Astrocyte (in vitro differentiated cells and primary cell): ENCODE measurements at regions not wholly inside any gene's neighbourhood (a gene's known extent, or its start where the extent isn't known, plus 50 kb on each side); places are given as distances from the start of the nearest gene placed in this dataset.

Source experiments
- CTCF ChIP-seq: IDR thresholded peaks from 2 replicates; pipeline ENCODE4 v1.5.1; 2011; ENCODE audit warnings: low read depth, mild to moderate bottlenecking, inconsistent platforms, low read length, moderate library complexity; ENCODE audit not compliant: insufficient read depth
- EZH2 ChIP-seq: IDR thresholded peaks from 2 replicates; pipeline ENCODE4 v1.6.1; 2012; ENCODE audit warnings: mild to moderate bottlenecking, low read length, inconsistent platforms; ENCODE audit not compliant: insufficient read depth

DNA sequence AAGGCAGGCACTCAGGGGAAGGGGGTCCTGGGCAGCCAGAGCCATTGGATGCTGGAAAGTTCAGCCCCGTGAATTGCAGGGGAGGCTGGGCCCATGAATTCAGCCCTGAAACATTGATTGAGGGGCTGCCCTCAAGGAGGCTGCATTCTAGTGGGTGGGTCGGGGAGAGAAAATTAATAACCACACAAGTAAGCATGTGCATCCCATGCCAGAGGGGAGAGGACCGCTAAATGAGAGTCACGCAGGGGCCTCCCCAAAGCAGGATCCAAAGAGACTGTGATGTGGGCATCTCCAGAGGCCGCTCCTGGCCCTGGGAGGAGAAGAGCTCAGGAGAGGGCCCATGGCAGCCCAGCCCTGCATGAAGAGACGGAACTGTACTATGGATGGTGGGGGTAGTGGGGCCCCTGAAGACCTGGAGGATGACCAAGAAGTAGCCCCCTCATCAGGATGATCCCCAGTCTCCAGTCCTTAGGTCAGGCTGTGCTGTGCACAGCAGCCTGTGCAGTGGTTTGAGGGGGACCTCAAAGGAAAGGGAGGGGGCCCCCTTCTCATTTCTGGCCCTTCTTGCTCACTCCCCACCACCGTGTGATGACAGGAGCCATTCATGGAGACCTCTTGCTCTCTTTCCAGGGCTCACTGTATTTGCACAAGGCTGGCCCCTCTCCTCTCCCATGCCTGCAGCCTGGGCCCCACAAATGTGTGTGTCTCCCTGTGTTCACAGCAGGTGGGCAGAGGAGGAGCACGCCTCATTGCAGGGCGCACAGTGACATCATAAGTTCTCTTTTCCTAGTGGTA, 233.6 kb upstream of the IRX1 start:
- TF ChIP-seq CTCF (no peak), EZH2 (no peak)
